22Rv1 (cell line): ENCODE measurements at regions not wholly inside any gene's neighbourhood (a gene's known extent, or its start where the extent isn't known, plus 50 kb on each side); places are given as distances from the start of the nearest gene placed in this dataset.

Experiments used
- CTCF ChIP-seq: fragments of 450-650 bp; IDR thresholded peaks from 2 replicates; pipeline ENCODE4 v1.5.1; 2017; ENCODE audit warnings: mild to moderate bottlenecking
- ZFX ChIP-seq: fragments of 450-650 bp; IDR thresholded peaks from 2 replicates; pipeline ENCODE4 v1.6.1; 2017; ENCODE audit warnings: antibody characterized with exemption, borderline replicate concordance

GRCh38 chr5:35461530-35461929, 156.1 kb upstream of the SPEF2 start:
- TF ChIP-seq CTCF (no peak), ZFX (no peak)
